ENCODE measurements at regions not wholly inside any gene's neighbourhood (a gene's known extent, or its start where the extent isn't known, plus 50 kb on each side); places are given as distances from the start of the nearest gene placed in this dataset.
"Not testable (repeated sequence)": the region's sequence is repeated elsewhere in the genome, so short reads cannot be mapped to it uniquely, and the experiment has no call there.

DNA sequence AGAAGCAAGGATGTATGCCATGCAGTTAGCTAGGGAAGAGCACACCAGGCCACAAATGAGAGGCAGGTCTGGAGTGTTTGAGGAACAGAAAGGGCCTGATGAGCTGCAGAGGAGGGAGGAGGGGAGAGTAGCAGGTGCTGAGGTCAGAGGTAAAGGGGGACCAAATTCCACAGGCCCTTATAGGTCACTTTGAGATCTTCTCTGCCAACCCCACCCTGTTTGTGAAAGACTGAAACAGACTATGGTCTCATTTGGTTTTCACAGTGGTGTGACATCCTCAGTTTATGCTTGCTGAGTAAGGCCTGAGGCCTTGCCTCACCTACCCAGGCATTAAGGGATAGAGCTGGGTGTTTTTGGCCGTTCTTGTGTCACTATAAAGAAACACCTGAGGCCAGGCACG is 187.7 kb upstream of the MYLIP start:
- DNase-seq (ENCODE audit: low read depth): no peak

GRCh38 chr6:15938107-15938506 is 190.8 kb upstream of the MYLIP start:
- H3K4me3 ChIP-seq (ENCODE audit: low read depth, low read length): no peak overlapping the region
- no peak for DNase-seq (ENCODE audit: low read depth)

More for the DNA sequence above, 187.7 kb upstream of the MYLIP start:
- H3K4me3 ChIP-seq (ENCODE audit: low read depth, low read length): no peak overlapping the region

DNA sequence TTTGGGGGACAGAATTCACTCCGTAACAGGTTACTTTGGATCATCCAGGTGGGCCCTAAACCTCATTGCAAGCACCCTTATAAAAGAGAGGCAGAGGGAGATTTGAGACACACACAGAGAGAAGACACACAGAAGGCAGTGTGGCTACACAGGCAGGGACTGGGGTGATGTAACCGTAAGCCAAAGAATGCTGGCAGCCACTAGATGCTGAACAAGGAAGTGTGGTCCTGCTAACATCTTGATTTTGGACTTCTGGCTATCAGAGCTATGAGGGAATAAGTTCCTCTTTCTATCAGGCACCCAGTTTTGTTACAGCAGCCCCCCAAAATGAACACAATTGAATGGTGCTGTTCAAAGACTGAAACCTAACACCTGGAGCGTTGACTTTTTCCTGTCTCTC is 191.3 kb upstream of the MYLIP start:
- DNase-seq (ENCODE audit: low read depth): no peak

GRCh38 chr6:15936503-15936902 is 192.4 kb upstream of the MYLIP start:
- no peak for DNase-seq (ENCODE audit: low read depth)

More for the DNA sequence above, 191.3 kb upstream of the MYLIP start:
- H3K4me3 ChIP-seq (ENCODE audit: low read depth, low read length): no peak overlapping the region

DNA sequence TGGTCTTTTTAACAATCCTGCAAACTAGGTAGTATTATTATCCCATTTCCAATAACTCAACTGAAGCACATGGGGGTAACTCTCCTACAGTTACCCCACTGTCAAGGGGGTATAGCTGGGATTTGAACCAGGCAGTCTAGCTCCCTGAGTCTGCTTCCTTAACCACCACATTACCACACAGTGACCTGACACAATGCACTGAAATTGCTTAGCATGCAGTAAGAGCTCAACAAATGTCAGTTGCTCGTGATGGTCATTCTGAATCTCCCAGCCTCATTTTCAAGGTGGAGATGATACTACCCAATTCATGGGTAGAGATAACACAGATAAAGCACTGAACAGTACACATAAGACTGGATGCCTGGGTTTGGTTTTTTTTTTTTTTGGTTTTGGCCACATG is 193.2 kb upstream of the MYLIP start:
- DNase-seq (ENCODE audit: low read depth): no peak
- H3K4me3 ChIP-seq (ENCODE audit: low read depth, low read length): no peak overlapping the region

More at GRCh38 chr6:15936503-15936902, 192.4 kb upstream of the MYLIP start:
- no peak overlapping the region for H3K4me3 ChIP-seq (ENCODE audit: low read depth, low read length)

GRCh38 chr6:15931697-15932096 is 197.2 kb upstream of the MYLIP start:
- not testable (repeated sequence) for H3K4me3 ChIP-seq (ENCODE audit: low read depth, low read length); DNase-seq (ENCODE audit: low read depth)

GRCh38 chr6:15930207-15930606 is 198.7 kb upstream of the MYLIP start:
- no peak overlapping the region for H3K4me3 ChIP-seq (ENCODE audit: low read depth, low read length)
- DNase-seq (ENCODE audit: low read depth): no peak

GRCh38 chr6:15929685-15930084 is 199.2 kb upstream of the MYLIP start:
- no peak for DNase-seq (ENCODE audit: low read depth)

GRCh38 chr6:15927531-15928225 is 201.2 kb upstream of the MYLIP start:
- DNase-seq (ENCODE audit: low read depth): no peak
- H3K4me3 ChIP-seq (ENCODE audit: low read depth, low read length): no peak overlapping the region

More at GRCh38 chr6:15929685-15930084, 199.2 kb upstream of the MYLIP start:
- H3K4me3 ChIP-seq (ENCODE audit: low read depth, low read length): no peak overlapping the region

DNA sequence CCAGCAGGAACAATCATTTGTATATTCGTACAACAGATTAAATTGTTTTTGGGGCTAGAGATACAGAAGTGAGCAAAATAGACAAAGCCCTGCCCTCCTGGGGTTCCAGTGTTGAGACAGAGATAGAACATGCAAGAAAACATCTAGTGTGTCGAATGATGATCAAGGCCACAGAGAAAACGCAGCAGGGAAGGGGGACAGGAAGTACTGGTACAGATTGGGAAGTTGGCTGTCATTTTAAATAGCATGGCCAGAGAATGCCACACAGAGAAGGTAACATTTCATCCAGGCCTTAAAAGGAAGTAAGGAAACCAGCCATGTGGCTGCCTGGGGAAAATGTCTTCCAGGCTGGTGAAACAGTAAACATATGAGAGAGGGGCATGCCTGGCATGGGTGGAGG is 202.6 kb upstream of the MYLIP start:
- H3K4me3 ChIP-seq (ENCODE audit: low read depth, low read length): no peak overlapping the region
- DNase-seq (ENCODE audit: low read depth): no peak

DNA sequence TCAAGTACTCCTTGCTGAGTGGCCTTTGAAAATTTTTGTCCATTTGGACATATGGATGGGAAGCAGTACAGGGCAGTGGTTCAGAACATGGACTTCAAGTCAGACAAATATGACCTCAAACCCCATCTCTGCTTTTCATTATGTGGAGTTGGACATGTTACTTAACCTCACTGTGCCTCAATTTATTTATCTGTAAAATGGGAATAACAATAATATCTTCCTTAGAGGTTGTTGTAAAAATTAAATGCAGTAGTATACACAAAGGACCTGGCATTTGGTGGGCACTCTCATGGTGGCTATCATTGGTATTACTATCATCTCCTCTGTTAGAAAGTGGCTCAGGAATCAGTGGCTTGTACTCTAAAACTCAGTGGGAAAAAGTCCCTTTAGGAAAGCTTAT is 204.0 kb upstream of the MYLIP start:
- H3K4me3 ChIP-seq (ENCODE audit: low read depth, low read length): no peak overlapping the region
- DNase-seq (ENCODE audit: low read depth): no peak

GRCh38 chr6:15922510-15923250 is 206.2 kb upstream of the MYLIP start:
- DNase-seq (ENCODE audit: low read depth): no peak
- H3K4me3 ChIP-seq (ENCODE audit: low read depth, low read length): no peak overlapping the region

DNA sequence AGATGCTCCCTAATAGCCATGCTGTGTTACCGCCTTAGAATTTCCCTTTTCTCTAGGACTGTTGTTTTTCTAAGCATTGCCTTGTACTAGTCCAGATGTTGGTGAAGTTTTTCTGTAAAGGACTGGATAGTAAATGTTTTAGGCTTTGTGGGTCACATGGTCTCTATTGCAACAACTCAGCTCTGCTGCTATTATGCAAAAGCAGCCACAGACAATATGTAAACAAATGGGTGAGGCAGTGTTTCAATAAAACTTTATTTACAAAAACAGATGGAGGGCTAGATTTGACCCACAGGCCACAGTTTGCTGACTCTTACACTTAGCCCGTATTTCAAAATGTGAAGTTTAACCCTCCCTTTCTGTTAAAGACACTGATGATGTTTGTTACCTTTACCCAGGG is 207.6 kb upstream of the MYLIP start:
- DNase-seq (ENCODE audit: low read depth): no peak

GRCh38 chr6:15916581-15916980 is 212.3 kb upstream of the MYLIP start:
- H3K4me3 ChIP-seq (ENCODE audit: low read depth, low read length): no peak overlapping the region
- no peak for DNase-seq (ENCODE audit: low read depth)

More for the DNA sequence above, 207.6 kb upstream of the MYLIP start:
- no peak overlapping the region for H3K4me3 ChIP-seq (ENCODE audit: low read depth, low read length)

DNA sequence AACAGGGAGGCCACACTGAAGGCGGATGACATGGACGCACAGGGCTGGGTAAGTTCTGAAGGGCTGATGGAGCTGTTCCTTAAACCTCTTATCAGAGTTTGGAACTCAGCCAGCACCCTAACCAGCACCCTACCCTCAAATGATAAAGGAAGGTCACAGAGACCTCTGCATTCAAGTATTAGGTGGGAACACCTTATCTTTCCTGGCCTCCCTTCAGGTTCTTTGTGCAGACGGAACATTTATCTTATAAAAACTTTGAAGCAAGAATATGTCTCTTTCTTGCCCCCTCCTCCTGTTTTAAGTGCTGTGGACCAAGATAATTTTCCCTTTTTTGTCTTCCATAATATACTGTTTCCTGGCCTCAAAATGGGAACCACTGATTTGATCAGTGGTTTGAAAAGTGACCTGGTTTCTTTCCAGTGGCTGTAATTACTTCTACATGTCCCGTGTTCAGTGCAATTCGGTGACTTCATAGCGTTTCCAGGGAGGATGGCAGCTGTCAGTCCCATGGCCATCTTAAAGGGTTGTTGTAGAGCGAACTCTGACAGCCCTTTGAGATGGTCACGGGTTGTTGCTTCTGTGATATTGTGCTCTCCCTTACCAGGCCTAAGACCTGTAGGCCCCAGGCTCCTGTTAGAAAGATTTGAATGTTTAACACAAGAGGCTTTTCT is 213.2 kb upstream of the MYLIP start:
- DNase-seq (ENCODE audit: low read depth): no peak
- H3K4me3 ChIP-seq (ENCODE audit: low read depth, low read length): no peak overlapping the region

GRCh38 chr6:15914553-15914952 is 214.3 kb upstream of the MYLIP start:
- H3K4me3 ChIP-seq (ENCODE audit: low read depth, low read length): no peak overlapping the region
- no peak for DNase-seq (ENCODE audit: low read depth)

DNA sequence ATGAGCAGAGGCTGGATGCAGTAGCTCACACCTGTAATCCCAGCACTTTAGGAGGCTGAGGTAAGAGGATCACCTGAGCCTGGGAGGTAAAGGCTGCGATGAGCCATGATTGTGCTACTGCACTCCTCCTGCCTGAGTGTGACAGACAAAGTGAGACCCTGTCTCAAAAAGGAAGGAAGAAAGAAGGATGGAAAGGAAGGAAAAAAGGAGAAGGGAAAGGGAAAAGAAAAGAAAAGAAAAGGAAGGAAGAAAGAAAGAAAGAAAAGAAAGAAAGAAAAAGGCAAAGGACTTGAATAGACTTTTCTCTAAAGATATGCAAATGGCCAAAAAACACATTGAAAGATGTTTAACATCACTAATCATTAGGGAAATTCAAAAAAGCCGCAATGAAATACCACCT is 215.3 kb upstream of the MYLIP start:
- H3K4me3 ChIP-seq (ENCODE audit: low read depth, low read length): no peak overlapping the region
- no peak for DNase-seq (ENCODE audit: low read depth)

DNA sequence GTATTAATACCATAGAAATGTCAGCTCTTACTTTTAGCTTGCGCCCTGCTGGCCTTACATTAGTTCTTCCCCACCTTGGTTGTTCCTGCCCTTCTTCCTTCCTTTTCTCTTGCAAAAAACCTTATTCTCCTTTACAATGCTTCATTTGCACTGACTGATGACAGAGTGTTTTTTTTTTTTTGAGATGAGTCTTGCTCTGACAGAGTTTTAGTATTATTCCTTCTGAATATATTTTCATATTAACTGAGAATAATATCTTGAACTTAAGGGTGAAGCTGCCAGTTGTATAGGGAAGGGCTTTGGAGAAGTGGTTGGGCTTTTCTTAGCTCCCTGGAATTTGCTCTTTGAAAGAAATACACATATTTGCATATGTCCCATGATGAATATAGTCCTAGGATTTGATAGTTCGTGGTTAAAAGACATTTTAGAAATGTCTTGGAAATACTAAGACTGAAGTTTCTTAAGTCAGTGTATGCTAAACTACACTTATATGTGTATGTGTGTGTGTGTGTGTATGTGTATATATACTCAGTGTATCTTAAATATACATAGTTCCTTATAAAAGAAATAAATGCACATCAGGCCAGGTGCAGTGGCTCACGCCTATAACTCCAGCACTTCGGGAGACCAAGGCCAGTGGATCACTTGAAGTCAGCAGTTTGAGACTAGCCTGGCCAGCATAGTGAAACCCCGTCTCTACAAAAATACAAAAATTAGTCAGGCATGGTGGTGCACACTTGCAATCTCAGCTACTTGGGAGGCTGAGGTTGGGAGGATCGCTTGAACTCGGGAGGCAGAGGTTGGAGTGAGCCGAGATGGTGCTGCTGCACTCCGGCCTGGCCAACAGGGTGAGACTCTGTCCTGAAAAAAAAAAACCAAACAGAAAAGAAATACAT is 216.1 kb upstream of the MYLIP start:
- DNase-seq (ENCODE audit: low read depth): no peak

GRCh38 chr6:15911753-15912504 is 217.0 kb upstream of the MYLIP start:
- DNase-seq (ENCODE audit: low read depth): no peak
- no peak overlapping the region for H3K4me3 ChIP-seq (ENCODE audit: low read depth, low read length)

More for the DNA sequence above, 216.1 kb upstream of the MYLIP start:
- no peak overlapping the region for H3K4me3 ChIP-seq (ENCODE audit: low read depth, low read length)
